ENCODE measurements at regions not wholly inside any gene's neighbourhood (a gene's known extent, or its start where the extent isn't known, plus 50 kb on each side); places are given as distances from the start of the nearest gene placed in this dataset.
"Not testable (repeated sequence)": the region's sequence is repeated elsewhere in the genome, so short reads cannot be mapped to it uniquely, and the experiment has no call there.

DNA sequence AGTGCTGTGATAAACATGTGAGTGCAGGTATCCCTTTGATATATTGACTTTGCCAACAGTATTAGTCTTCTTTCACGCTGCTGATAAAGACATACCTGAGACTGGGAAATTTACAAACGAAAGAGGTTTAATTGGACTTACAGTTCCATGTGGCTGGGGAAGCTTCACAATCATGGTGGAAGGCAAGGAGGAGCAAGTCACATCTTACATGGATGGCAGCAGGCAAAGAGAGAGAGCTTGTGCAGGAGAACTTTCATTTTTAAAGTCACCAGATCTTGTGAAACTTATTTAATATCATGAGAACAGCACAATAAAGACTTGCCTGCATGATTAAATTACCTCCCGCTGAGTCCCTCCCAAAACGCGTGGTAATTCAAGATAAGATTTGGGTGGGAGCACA, 277.9 kb upstream of the GCFC2 start:
- DNase-seq = not testable (repeated sequence)

DNA sequence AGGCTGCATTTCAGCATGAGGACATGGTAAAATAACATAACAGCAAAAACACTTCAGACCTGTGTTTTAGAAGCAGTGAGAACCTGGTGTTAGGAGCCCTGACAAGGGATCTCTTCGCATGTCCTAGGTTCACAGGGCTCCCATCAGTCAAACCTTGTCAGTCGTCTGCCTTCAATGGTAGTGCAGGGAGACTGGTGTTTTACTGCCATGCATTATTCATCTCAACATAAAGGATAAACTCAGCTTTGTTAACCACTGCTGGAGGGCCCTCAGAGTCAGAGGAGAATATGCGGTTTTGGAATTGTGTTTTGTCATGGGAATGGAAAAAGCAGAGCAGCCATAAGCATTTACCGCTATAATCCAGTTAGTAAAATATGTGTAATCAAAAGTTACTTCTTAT, 275.9 kb upstream of the GCFC2 start:
- no peak for DNase-seq

DNA sequence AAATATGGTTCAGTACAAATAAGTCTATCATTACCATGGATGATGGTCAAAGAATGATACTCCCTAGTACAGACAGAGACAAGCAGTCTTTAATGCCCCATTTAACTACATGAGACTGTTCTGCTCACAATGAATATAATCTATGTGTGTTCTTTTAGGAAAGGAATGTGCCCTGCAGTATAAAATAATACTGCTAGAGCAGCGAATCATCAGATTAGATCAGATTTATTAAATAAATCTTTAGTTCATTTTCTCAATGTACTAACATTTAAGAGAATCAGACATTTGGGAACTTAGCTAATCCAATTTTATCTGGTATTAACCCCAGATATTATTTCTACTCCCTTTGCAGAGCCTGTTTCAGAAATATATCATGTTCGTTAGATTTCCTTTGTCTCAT, 272.0 kb upstream of the GCFC2 start:
- DNase-seq = no peak

DNA sequence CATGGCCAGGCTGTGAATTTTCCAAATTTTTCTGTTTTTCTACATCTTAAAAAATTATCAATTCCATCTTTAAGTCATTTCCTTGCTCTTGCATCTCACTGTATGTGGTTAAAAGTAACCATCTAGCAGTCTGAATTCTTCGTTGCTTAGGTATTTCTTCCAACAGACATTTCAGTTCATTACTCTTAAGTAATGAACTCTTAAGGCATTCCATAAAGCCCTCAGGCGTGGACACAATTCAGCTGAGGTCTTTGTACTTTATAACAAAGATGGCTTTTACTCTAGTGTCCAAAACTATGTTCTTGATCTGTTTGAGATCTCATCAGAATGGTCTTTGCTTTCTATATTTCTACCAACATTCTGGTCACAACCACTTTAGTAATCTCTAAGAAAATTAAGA, 253.9 kb upstream of the GCFC2 start:
- no peak for DNase-seq

DNA sequence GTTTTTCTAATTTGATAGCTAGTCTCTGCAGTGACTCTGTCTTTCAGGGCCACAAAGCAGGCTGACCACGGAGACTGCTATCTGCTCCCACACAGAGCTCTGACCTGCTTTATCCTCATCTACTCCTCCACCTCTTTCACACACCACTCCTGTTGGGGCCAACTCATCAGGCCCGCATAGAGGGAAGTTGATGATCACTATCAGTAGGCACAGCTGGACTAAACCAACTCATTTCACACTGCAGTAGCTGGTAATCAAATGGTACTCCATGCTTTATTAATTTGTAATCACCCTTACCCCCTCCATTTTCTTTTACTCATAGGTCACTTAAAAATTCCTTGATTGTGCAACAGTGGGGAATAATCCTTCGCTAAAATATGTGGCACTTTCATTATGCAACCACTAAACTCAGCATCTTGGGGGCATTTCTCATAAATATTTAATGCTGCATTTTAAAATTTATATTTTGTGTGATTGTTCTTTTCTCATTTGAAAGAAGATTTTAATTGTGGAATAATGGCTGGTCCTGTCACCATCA, 249.8 kb upstream of the GCFC2 start:
- DNase-seq = no peak

DNA sequence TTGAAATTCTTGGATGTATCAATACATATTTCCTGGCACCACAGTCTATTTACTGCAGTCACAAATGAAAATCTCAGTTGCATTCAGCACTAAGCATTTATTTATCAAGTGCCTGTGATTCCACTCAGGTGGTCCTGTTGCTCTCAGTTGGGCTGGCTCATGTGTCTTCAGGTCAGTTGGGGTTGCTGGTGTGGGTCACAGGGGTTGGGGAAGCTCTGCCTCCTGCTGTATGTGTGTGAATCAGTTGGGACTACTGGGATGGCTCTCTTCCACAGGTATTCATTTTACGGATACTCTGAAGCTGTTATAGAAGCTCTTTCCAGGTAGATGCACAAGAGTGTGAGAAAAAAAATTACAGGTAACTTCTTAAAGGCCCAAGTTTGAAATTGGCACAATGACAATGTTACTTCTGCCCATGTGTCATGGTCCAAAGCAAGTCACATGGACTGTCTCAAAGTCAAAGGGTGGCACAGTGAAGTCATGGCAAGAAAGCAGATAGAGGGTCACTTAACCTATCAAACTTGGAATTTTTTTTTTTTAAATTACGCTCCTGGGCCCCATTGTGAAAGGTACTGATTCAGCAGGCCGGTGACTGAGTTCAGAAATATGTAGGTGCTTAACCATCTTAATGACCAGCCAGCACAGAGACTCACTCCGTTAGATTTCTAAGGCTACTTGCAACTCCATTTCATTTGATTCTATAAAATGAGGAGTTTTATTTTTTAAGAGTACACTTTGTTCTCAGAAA, 249.2 kb upstream of the GCFC2 start:
- no peak for DNase-seq

DNA sequence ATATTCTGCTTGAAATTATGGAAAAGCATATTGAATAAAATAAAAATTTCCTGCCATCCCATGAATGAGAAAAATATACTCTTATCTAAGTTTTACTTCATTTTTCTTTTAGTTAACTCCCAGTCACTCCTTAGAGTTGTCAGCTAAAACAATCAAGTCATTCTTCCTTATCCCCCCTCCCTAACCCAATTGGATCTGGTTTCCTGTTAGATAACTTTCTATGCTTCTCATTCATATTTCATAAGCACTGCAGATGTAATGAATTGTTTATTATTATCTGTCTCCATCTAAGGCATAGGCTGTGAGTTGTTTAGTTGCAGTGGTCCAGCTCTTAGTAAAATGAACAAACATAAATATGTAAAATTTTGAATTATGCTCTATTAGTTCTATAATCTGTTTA, 244.0 kb upstream of the GCFC2 start:
- DNase-seq = no peak

DNA sequence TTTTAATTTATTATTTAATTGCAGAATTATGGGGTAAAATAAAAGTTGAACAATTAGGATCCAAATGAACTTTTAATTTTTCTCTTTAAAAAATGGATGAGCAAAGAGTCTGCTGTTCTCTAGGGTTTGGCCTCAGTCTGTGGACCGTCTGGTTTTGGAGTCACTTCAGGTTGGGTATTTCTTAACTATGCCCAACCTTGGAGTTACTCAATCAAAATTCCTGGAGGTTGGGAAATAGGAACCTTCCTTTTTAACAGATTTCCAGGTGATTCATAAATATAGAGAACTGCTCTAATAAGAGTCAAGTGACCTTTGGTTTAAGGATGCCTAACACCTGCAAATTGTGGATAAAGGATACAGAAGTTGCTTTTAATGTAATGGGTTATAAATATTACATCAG, 241.5 kb upstream of the GCFC2 start:
- no peak for DNase-seq

DNA sequence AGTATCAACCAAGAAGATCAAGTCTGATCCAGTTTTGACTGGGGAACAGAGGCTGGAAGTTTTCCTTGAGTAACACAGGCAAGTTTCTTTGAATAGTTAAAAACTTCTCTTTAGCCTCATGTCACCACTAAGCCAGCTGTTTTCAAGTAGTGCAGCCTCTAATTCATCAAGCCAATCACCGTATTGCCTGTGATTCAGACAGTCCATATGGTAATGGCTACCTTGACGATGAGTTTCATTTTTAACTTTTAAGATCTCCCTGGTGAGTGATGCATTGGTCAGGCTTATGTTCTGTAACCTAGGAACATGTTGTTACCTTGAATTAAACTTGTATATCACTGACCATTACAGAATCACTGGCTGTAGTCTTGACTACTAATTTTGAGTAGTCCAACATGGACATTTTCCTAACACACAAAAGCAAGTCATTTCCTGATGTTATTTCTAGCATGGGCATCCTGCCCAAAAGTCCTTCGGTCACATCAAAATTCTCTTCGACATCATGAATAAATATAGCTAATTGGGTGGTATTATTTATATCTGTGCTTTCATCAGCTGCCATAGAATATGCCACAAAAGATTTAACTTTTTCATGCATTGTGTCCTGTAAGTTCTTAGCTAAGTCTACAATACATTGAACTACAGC, 238.8 kb upstream of the GCFC2 start:
- no peak for DNase-seq

DNA sequence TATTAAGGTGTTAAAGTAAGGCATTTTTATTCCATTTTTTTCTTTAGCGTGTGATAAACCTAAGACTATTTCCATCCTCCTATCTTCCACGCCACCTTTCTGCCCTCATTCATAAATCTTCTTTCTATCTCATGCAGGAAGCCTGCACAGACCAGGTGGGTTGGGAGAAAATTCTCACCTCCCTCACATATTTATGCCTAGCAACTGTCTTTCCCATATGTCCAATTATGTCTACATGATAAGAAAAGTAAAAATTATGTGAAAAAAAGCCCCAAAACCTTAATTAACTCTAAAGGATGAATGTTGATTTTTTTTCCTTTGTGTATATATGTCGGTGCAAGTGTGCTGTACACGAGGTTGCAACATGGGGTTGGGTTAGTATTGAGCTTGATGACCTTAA, 225.6 kb upstream of the GCFC2 start:
- no peak for DNase-seq

DNA sequence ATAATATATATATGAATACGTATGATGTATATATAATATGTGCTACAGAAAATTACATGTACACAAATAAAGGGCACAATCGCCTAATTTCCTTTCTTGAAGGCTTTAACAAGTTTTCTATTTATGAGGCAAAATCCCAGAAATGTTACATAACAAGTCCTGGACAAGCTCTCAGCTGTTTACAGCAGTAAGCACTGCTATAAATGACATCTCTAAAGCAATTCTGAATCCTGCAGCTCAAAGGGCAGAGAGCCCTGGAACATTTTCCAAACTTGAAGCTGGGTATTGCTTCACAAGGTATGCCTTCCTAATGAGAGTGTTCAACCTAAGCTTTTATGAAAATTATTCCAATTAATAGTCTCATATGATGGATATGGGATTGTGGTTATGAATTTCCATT, 222.3 kb upstream of the GCFC2 start:
- DNase-seq = no peak

DNA sequence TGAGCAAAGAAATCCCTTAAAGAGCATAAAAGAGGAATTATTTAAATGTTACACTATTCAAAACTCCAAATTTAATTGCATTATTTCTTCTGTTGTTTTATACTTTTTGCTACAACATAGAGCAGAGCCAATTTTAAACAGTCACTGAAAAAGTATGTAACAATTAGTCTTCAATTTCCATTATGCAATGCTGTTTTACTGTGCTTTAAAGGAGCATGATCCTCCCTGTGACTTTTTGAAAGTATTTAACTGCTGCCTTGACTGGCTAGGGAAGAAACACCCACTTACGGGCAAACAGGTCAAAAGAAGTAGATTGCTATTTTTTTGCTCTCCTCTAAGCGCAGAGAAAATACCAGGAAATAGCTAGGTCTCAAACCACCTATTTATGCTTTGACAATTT, 217.4 kb upstream of the GCFC2 start:
- no peak for DNase-seq

DNA sequence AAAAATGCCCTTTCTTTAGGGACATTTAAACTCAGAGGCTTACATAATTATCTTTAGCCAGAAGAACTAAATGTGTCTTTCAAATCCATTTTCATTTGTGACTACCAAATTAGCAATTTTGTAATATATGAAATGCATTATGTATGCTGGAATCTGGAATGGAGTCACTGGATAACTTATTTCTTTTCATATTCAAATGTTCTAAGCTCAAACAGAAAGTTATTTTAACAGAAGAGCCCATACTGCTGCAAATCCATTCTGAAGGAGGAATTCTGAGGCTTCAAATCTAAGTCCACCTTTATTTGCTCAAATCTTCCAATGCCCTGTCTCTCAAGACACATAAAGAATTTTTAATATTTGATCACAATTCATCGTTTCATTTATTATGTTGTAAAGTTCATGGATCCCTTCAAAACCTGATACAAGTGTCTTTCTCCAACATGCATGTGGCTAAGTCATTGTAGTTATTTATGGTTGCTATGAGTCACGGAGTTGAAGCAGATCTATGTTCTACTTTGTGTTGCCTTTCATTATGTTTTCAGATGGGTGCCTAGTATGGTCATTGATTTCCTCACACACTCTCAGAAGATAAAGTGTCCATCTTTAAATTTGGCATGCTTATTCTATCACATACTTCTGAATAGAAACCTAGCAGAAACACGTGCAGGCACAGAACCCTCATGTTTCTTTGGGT, 214.8 kb upstream of the GCFC2 start:
- DNase-seq = no peak

DNA sequence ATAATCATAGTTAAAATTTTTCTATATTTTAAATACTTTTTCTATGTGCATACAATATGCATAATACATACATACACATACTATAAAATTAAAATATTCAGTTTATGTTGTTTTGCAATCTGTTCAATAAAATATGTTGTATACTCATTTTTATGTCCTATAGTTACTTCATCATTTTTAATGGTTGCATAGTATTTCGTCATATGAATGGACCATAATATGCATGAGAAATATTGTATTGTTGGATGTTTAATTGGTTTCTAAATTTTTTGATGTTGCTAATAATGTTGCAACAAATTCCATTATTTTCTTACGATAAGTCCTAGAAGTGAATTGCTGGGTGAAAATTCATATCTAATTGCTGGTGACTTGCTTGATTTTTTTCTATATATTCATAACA, 211.5 kb upstream of the GCFC2 start:
- no peak for DNase-seq

DNA sequence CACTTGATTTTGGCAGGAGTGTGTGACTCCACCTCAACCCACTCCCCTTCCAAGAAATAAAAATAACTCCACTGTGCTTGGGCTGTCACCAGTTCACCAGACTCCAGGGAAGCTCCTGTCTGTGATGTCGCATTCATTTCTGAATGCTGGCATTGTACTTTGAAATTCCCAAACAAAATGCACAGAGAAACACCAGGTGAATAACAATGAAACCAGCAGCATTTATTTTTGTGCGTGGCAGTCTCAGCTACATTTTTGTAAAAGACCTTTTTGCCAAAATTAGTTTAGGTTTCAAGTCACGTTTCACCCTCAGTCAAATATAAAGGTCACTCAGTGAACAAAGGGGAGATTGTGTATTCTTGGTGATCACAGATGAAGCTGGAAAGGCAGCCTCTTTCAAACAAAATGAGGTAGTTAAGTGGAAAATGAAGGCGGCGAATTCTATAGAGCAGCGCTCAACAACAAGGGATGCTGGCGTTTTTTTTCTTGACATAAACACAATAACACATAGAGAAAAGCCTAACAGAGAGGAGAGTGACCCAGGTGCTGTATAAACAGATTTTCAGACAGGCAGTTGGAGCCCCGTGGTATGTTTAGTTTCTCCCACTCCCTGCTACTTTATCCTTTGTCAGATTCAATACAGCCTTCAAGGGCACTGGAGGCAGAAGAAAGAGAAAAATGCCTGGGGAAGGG, 210.3 kb upstream of the GCFC2 start:
- no peak for DNase-seq

DNA sequence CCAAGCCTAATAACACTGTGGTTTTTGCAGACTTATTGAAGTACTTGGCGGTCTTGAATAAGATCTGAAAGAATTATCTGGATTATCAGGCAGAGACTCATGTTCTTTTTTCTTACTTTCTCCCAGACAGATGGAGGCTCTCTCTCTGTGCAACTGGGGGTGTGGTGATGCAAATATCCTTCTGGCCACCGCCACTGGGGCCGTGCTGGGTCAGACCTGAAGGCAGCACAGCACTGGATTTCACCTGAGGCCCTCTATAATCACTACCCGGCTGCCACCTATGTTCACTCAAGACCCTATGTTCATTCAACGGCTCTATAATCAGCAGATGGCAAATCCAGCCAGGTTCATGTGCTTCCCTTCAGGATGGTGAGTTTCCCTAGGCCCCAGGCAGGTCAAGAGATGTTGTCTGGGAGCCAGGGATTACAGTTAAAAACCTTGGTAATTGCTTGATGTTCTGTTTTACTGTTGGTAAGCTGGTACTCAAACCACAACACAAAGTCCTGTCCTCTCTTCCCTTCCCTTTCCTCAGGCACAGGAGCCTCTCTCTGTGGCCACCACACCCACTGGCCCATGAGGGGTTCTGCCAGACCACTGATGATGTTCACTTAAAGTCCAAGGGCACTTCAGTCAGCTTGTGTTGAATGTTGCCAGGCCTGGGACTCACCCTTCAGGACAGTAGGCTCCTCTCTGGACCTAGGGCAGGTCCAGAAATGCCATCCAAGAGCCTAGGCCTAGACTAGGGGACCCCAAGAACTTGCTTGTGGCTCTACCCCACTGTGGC, 205.3 kb upstream of the GCFC2 start:
- DNase-seq = no peak

DNA sequence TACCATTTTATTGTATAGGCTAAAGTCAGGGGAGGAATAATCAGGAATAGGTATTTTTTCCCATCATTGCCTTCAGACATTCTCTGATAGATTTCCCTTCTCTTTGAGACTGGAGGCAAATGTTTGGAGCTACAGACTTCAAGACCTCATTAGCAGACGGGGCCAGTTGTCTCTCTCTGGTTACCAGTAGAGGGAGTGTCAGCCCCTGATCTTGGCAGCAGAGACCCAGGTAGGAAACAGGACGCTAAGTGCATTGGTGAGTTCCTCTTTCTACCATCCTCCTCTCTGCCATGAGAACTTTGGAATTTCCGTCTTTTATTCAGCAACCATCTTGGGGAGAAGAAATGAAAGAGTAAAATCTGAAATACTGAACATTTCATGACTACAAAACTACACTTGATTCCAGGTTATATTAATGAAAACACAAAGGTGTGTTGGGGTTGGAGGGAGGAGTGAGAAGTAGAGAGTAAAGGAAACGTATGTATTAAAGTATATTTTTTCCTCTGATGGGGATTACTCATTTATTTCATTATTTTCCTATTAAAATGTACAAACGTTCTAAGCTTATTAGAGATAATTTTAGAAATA, 186.2 kb upstream of the GCFC2 start:
- no peak for DNase-seq

DNA sequence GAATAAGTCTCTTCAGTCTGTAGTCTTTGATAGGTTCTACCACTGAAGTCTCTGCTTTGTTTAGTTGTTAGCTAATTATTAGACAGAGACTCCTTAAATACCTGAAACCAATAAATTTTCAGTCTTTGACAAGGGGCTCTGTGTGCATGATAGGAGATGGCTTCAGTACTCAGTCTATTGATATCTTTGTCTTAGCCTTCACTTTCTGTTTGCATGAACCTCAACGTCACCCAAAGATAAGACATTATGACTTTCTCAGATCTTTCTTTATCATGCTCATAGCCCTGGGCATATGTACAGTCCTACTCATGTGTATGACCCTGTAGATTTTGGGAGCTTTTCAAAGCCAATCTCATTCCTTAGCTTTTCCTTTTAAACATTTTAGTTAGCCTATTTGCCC, 183.5 kb upstream of the GCFC2 start:
- no peak for DNase-seq

DNA sequence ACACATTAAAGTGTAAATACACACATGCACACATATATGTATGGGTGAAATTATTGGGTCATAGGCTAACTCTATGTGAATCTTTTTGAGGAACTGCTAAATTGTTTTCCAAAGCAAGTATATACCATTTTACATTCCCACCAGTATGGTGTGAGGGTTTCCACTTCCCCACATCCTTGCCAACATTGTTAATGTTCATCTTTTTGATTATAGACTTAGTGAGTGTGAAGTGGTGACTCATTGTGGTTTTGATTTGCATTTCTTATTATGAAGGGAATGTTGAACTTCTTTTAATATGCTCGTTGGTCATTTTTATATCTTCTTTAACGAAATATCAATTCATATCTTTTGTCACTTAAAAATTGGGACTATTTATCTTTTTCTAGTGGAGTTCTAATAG, 181.8 kb upstream of the GCFC2 start:
- no peak for DNase-seq

DNA sequence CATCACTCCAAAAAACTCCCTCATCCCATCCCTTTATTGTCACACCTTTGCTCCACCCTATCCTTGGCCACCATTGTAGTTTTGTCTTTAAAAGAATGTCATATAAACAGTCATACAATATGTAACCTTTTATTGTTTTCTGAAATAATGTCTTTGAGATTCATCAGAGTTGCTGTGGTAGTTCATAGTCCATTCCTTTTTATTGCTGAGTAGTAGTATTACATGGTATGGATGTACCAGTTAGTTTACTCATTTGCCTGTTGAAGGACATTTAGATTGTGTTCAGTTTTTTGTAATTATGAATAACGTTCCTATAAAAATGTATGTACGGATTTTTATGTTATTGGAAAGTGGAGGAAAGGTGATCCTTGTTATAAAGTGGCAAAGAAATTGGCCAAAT, 171.8 kb upstream of the GCFC2 start:
- no peak for DNase-seq

DNA sequence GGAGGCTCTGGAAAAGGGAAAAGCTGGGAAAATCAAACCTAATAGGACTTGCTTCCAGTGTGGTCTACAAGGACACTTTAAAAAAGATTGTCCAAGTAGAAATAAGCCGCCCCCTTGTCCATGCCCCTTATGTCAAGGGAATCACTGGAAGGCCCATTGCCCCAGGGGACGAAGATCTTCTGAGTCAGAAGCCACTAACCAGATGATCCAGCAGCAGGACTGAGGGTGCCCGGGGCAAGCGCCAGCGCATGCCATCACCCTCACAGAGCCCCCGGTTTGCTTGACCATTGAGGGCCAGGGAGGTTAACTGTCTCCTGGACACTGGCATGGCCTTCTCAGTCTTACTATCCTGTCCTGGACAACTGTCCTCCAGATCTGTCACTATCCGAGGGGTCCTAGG, 164.9 kb upstream of the GCFC2 start:
- not testable (repeated sequence) for DNase-seq

Data from fibroblast of skin of scalp (primary cell).